HepG2 (cell line): ENCODE measurements at regions not wholly inside any gene's neighbourhood (a gene's known extent, or its start where the extent isn't known, plus 50 kb on each side); places are given as distances from the start of the nearest gene placed in this dataset.

ENCODE experiments used
- ATAC-seq: fragments of 200-7000 bp; cut with Tn5 transposase; 3 replicates; pipeline ENCODE4 v1.9.1; 2020; ENCODE audit warnings: mild to moderate bottlenecking, moderate library complexity
- BruUV-seq: library from RNA; stranded (reverse); fragments of 400-500 nt; replicated peaks from 2 replicates; lab custom pipeline; 2021; lab: Mats Ljungman, UMichigan
- CTCF ChIA-PET: fragments of 300-600 bp; formaldehyde crosslinking; extraction: SDS; loops from one replicate; lab custom pipeline; 2021; ENCODE audit warnings: low total read pairs, inconsistent platforms, low intra/inter-chr PET ratio; lab: Yijun Ruan, JAX
- POLR2A ChIA-PET: fragments of 350-600 bp; sonication (Branson Sonifier 250); formaldehyde crosslinking; loops from one replicate; lab custom pipeline; 2020; ENCODE audit warnings: antibody characterized with exemption, inconsistent platforms; lab: Yijun Ruan, JAX
- DNase-seq: peaks from one replicate; pipeline ENCODE4 v3.0.0-alpha.2; 2015; ENCODE audit warnings: low spot score
- FAIRE-seq: peaks from 3 replicates; lab custom pipeline; 2011; peaks lifted over from hg19 to GRCh38; lab: Jason Lieb, UNC
- H2AFZ ChIP-seq: one replicate; pipeline ENCODE4 v1.6.1; 2011; ENCODE audit warnings: low read length, inconsistent platforms
- H3K27ac ChIP-seq: fragments of 300-600 bp; 3 replicates; pipeline ENCODE4 v1.8.0; 2011; ENCODE audit warnings: mixed run types, mild to moderate bottlenecking, mixed read lengths, low read length, inconsistent platforms; ENCODE audit not compliant: insufficient read depth; ENCODE audit errors: extremely low read length
- H3K27me3 ChIP-seq, 2 experiments: fragments of 200-600 bp in 1 of 2; 2 replicates in 1 of 2; 3 replicates in 1 of 2; pipeline versions ENCODE4 v1.6.0 to v1.8.0; 2011; ENCODE audit warnings: low read length in 2 of 2, mild to moderate bottlenecking in 2 of 2, moderate library complexity in 2 of 2, inconsistent platforms in 1 of 2; ENCODE audit not compliant: insufficient read depth in 2 of 2, control insufficient read depth in 1 of 2
- H3K36me3 ChIP-seq, 2 experiments: fragments of 200-600 bp in 1 of 2; replicated peaks in 1 of 2; 2 replicates in 1 of 2; 3 replicates in 1 of 2; pipeline versions ENCODE4 v1.5.1 to v1.8.0; 2011; ENCODE audit warnings: low read length in 2 of 2, inconsistent platforms in 1 of 2; ENCODE audit not compliant: insufficient read depth in 2 of 2, control insufficient read depth in 1 of 2
- H3K4me1 ChIP-seq: 2 replicates; pipeline ENCODE4 v1.5.1; 2012; ENCODE audit warnings: low read length, inconsistent platforms; ENCODE audit not compliant: insufficient read depth
- H3K4me2 ChIP-seq: 2 replicates; pipeline ENCODE4 v1.6.0; 2011; ENCODE audit warnings: low read depth, low read length, inconsistent platforms
- H3K4me3 ChIP-seq, 3 experiments: fragments of 200-600 bp in 1 of 3; sonication (generic), shearing (Covaris generic) in 1 of 3; replicated peaks in 1 of 3; 2 replicates each; pipeline ENCODE4 v1.5.1; 2011 to 2016; ENCODE audit warnings: low read length in 3 of 3, inconsistent platforms in 2 of 3, low read depth in 2 of 3, mild to moderate bottlenecking in 2 of 3, control low read depth in 1 of 3, mixed read lengths in 1 of 3; ENCODE audit not compliant: insufficient read depth in 1 of 3
- H3K79me2 ChIP-seq: one replicate; pipeline ENCODE4 v1.6.1; 2011; ENCODE audit warnings: low read length, inconsistent platforms; ENCODE audit not compliant: insufficient read depth
- H3K9ac ChIP-seq: 2 replicates; pipeline ENCODE4 v1.6.0; 2011; ENCODE audit warnings: mild to moderate bottlenecking, low read depth, low read length, inconsistent platforms; ENCODE audit not compliant: insufficient read depth
- H3K9me3 ChIP-seq: 2 replicates; pipeline ENCODE4 v1.5.1; 2012; ENCODE audit warnings: mild to moderate bottlenecking, low read length
- H4K20me1 ChIP-seq: 2 replicates; pipeline ENCODE4 v1.6.0; 2011; ENCODE audit warnings: inconsistent platforms, mild to moderate bottlenecking, low read length, moderate library complexity; ENCODE audit not compliant: insufficient read depth
- BRF2 ChIP-seq: sonication (generic); formaldehyde crosslinking; IDR thresholded peaks from 2 replicates; pipeline ENCODE4 v1.8.1; 2022; ENCODE audit warnings: mild to moderate bottlenecking, missing genetic modification reagents
- CCAR2 ChIP-seq: fragments of 200-400 bp; formaldehyde crosslinking; optimal IDR thresholded peaks from 2 replicates; pipeline ENCODE3; 2018; ENCODE audit warnings: low read depth, mild to moderate bottlenecking, low read length, moderate library complexity
- DDIT3 ChIP-seq: sonication (generic); formaldehyde crosslinking; IDR thresholded peaks from 2 replicates; pipeline ENCODE4 v1.4.0; 2020; ENCODE audit warnings: mild to moderate bottlenecking, missing genetic modification reagents
- FOXK1 ChIP-seq: sonication (generic); formaldehyde crosslinking; IDR thresholded peaks from 2 replicates; pipeline ENCODE4 v1.4.0; 2020; ENCODE audit warnings: low read depth, missing genetic modification reagents, borderline replicate concordance
- GZF1 ChIP-seq: sonication (generic); formaldehyde crosslinking; IDR thresholded peaks from 2 replicates; pipeline ENCODE4 v1.5.1; 2020; ENCODE audit warnings: mild to moderate bottlenecking, missing genetic modification reagents
- KLF13 ChIP-seq: sonication (generic); formaldehyde crosslinking; IDR thresholded peaks from 2 replicates; pipeline ENCODE4 v1.4.0; 2020; ENCODE audit warnings: mild to moderate bottlenecking, missing genetic modification reagents
- NFYB ChIP-seq: sonication (generic); formaldehyde crosslinking; IDR thresholded peaks from 2 replicates; pipeline ENCODE4 v1.4.0; 2020; ENCODE audit warnings: missing genetic modification reagents
- PHF20 ChIP-seq: sonication (generic); formaldehyde crosslinking; IDR thresholded peaks from 2 replicates; pipeline ENCODE4 v1.5.0; 2020; ENCODE audit warnings: mild to moderate bottlenecking, missing genetic modification reagents
- TGIF2 ChIP-seq: IDR thresholded peaks from 2 replicates; pipeline ENCODE4 v1.6.1; 2016; ENCODE audit warnings: control low read depth, missing compliant biosample characterization
- ZNF292 ChIP-seq: sonication (generic); formaldehyde crosslinking; IDR thresholded peaks from 2 replicates; pipeline ENCODE4 v1.8.1; 2022; ENCODE audit warnings: mild to moderate bottlenecking, low read depth, missing genetic modification reagents, borderline replicate concordance
- ZNF331 ChIP-seq: sonication (generic); formaldehyde crosslinking; IDR thresholded peaks from 2 replicates; pipeline ENCODE4 v1.4.0; 2020; ENCODE audit warnings: missing genetic modification reagents
- ZNF557 ChIP-seq: sonication (generic); formaldehyde crosslinking; IDR thresholded peaks from 2 replicates; pipeline ENCODE4 v1.4.0; 2020; ENCODE audit warnings: missing genetic modification reagents
- ZNF75D ChIP-seq: sonication (generic); formaldehyde crosslinking; IDR thresholded peaks from 2 replicates; pipeline ENCODE4 v1.8.1; 2023; ENCODE audit warnings: missing genetic modification reagents, mild to moderate bottlenecking, borderline replicate concordance
- ZNF891 ChIP-seq: sonication (generic); formaldehyde crosslinking; IDR thresholded peaks from 2 replicates; pipeline ENCODE4 v1.5.0; 2020; ENCODE audit warnings: mild to moderate bottlenecking, missing genetic modification reagents
- ZSCAN31 ChIP-seq: sonication (generic); formaldehyde crosslinking; IDR thresholded peaks from 2 replicates; pipeline ENCODE4 v1.5.0; 2020; ENCODE audit warnings: low read depth, mild to moderate bottlenecking, missing genetic modification reagents
- WGBS: methylation state at CpG from one replicate; pipeline ENCODE4 v1.1.6; 2017; ENCODE audit warnings: low lambda C conversion rate; 5-methylcytosine and 5-hydroxymethylcytosine counted together
- in situ Hi-C: cut with HindIII; loops from 2 replicates; pipeline ENCODE4 v1.10.0; 2017; ENCODE audit warnings: low pct_unique_long_range_greater_than_20kb; ENCODE audit not compliant: extremely low pct_ligation_motif_present
- intact Hi-C: fragments of 100-400 bp; cut with micrococcal nuclease; formaldehyde crosslinking; loops from one replicate; pipeline ENCODE4 v1.10.0; 2022; ENCODE audit not compliant: unreplicated experiment
- TF ChIP-seq, protein P1 (sequence below): sonication (generic); formaldehyde crosslinking; IDR thresholded peaks from 2 replicates; pipeline ENCODE4 v1.4.0; 2020; ENCODE audit warnings: mild to moderate bottlenecking, missing genetic modification reagents
- TF ChIP-seq, protein P2 (sequence below): sonication (generic); formaldehyde crosslinking; conservative IDR thresholded peaks from 2 replicates; pipeline ENCODE4 v1.4.0; 2020; ENCODE audit warnings: missing genetic modification reagents
- TF ChIP-seq, protein P3 (sequence below): sonication (generic); formaldehyde crosslinking; IDR thresholded peaks from 2 replicates; pipeline ENCODE4 v1.4.0; 2020; ENCODE audit warnings: missing genetic modification reagents

- CTCF ChIA-PET, result no interaction called here
- H3K4me3 ChIP-seq, result no peak overlapping the region
- POLR2A ChIA-PET, result no interaction called here
- FAIRE-seq, result no peak
- no peak for DNase-seq
- in situ Hi-C loops (no loop called here), intact Hi-C loops (no loop called here)
- H3K4me2 ChIP-seq, result no peak overlapping the region
- no peaks in the 10 kb centered on the region for H3K79me2 ChIP-seq
- H3K27me3 ChIP-seq, result no peaks in the 10 kb centered on the region
- H3K9me3 ChIP-seq, result no peaks in the 10 kb centered on the region
- H3K9ac ChIP-seq, result no peak overlapping the region
- ATAC-seq, result no peak
- no TSS peak for BruUV-seq
- H4K20me1 ChIP-seq, result no peaks in the 10 kb centered on the region
- 0% methylated on average over 6 of the region's 6 CpGs for WGBS
- no peaks in the 10 kb centered on the region for H3K36me3 ChIP-seq
- no peak overlapping the region for H2AFZ ChIP-seq
- H3K4me1 ChIP-seq, result no peaks in the 10 kb centered on the region
- H3K27ac ChIP-seq, result no peak overlapping the region
- no peak for TF ChIP-seq TGIF2
- no peak for TF ChIP-seq ZNF331 (CRISPR knock-in tag)
- TF ChIP-seq ZNF891 (CRISPR knock-in tag), result no peak
- TF ChIP-seq GZF1 (CRISPR knock-in tag), result no peak
- TF ChIP-seq KLF13 (CRISPR knock-in tag), result no peak
- TF ChIP-seq, protein P1, sequence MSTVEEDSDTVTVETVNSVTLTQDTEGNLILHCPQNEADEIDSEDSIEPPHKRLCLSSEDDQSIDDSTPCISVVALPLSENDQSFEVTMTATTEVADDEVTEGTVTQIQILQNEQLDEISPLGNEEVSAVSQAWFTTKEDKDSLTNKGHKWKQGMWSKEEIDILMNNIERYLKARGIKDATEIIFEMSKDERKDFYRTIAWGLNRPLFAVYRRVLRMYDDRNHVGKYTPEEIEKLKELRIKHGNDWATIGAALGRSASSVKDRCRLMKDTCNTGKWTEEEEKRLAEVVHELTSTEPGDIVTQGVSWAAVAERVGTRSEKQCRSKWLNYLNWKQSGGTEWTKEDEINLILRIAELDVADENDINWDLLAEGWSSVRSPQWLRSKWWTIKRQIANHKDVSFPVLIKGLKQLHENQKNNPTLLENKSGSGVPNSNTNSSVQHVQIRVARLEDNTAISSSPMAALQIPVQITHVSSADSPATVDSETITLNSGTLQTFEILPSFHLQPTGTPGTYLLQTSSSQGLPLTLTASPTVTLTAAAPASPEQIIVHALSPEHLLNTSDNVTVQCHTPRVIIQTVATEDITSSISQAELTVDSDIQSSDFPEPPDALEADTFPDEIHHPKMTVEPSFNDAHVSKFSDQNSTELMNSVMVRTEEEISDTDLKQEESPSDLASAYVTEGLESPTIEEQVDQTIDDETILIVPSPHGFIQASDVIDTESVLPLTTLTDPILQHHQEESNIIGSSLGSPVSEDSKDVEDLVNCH (CRISPR knock-in tag), result no peak
- TF ChIP-seq FOXK1 (CRISPR knock-in tag), result no peak
- TF ChIP-seq, protein P2, sequence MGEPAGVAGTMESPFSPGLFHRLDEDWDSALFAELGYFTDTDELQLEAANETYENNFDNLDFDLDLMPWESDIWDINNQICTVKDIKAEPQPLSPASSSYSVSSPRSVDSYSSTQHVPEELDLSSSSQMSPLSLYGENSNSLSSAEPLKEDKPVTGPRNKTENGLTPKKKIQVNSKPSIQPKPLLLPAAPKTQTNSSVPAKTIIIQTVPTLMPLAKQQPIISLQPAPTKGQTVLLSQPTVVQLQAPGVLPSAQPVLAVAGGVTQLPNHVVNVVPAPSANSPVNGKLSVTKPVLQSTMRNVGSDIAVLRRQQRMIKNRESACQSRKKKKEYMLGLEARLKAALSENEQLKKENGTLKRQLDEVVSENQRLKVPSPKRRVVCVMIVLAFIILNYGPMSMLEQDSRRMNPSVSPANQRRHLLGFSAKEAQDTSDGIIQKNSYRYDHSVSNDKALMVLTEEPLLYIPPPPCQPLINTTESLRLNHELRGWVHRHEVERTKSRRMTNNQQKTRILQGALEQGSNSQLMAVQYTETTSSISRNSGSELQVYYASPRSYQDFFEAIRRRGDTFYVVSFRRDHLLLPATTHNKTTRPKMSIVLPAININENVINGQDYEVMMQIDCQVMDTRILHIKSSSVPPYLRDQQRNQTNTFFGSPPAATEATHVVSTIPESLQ (CRISPR knock-in tag), result no peak
- no peak for TF ChIP-seq ZNF557 (CRISPR knock-in tag)
- TF ChIP-seq, protein P3, sequence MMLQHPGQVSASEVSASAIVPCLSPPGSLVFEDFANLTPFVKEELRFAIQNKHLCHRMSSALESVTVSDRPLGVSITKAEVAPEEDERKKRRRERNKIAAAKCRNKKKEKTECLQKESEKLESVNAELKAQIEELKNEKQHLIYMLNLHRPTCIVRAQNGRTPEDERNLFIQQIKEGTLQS (CRISPR knock-in tag), result no peak
- TF ChIP-seq ZNF75D (CRISPR knock-in tag), result no peak
- TF ChIP-seq PHF20 (CRISPR knock-in tag), result no peak
- TF ChIP-seq ZNF292 (CRISPR knock-in tag), result no peak
- TF ChIP-seq ZSCAN31, result no peak
- TF ChIP-seq CCAR2, result no peak
- TF ChIP-seq BRF2 (CRISPR knock-in tag), result no peak
- no peak for TF ChIP-seq DDIT3 (CRISPR knock-in tag)
- no peak for TF ChIP-seq NFYB (CRISPR knock-in tag)
Measured at GRCh38 chr5:117681431-117682254, 1107.0 kb upstream of the SEMA6A start.
